ENCODE measurements at regions not wholly inside any gene's neighbourhood (a gene's known extent, or its start where the extent isn't known, plus 50 kb on each side); places are given as distances from the start of the nearest gene placed in this dataset.

DNA sequence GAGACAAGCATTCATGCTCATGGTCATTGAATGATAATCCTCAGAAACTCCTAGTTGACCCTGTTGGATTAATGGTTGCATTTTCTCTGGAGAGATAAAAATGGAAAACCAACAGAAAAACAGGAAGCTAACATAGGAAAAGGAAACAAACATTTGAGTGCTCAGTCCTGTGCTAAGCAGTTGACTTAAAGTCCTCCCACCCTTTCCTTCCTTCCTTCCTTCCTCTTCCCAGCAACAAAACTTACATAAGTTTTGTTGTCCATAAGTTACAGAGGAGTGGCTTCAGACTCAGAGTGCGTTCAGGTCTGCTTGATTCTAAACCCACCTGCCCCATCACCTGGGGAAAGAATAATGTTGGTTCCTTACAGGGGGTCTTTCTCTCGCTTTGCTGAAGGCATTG is 163.8 kb upstream of the RGMA start:
- Histone ChIP-seq H3K9ac (ENCODE audit: insufficient read length) (no peak overlapping the region), H3K36me3 (ENCODE audit: insufficient read depth, low read length) (no peaks in the 10 kb centered on the region), H3K4me3 (no peak overlapping the region), H3K9me3 (ENCODE audit: low read depth, low read length) (no peaks in the 10 kb centered on the region), H3K27ac (no peak overlapping the region)
- TF ChIP-seq FOXP2 (optimal IDR thresholded peaks at IDR 0.05; ENCODE audit: control extremely low read depth, extremely low read length, insufficient read depth) (no peak), EZH2 (IDR thresholded peaks at IDR 0.05) (no peak), POLR2AphosphoS5 (IDR thresholded peaks at IDR 0.05; ENCODE audit: borderline replicate concordance, low read depth, low read length) (no peak)
- DNase-seq (ENCODE audit: low read depth, low spot score), result no peak

DNA sequence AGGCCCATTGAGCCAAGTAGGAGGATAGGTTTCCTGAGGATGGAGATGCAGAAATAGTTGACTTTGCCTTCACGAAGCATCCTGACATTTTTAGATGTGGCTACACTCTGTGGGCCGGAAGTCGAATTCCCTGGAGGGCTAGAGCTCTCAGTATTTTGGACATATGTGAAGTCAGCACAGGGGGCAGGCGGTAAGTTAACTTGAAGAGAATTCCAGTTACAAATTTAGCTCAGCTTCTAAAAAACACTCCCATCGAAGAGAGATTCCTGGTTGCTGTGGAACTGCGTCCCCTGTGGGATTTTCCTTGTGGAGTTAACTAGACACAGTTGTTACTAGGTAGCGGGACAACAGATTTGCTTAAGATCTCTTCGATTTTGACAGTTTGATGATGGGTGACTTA is 161.9 kb upstream of the RGMA start:
- H3K9ac ChIP-seq (ENCODE audit: insufficient read length), result no peak overlapping the region
- no peaks in the 10 kb centered on the region for H3K36me3 ChIP-seq (ENCODE audit: insufficient read depth, low read length)
- H3K4me3 ChIP-seq, result no peak overlapping the region
- H3K9me3 ChIP-seq (ENCODE audit: low read depth, low read length), result no peaks in the 10 kb centered on the region
- DNase-seq (ENCODE audit: low read depth, low spot score), result no peak
- H3K27ac ChIP-seq, result no peak overlapping the region
- no peak for TF ChIP-seq EZH2 (IDR thresholded peaks at IDR 0.05)

DNA sequence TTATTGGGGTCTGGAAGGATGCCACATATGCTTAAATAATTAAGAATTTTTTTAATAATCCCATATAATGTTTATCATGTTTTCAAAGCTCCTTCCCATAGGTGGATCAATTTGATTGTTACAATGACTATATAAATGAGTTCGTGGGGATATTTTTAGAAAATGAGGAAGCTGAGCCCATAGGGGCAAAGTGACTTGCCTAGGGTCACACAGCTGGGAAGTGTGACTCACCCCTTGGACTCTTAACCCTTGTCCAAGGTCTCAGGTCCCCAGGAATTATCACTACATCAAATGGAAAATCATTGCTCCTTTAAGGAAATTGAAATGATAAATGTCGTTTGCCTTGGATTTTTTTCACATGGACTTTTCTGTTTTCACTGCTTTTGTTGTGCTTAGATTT is 161.2 kb upstream of the RGMA start:
- DNase-seq (ENCODE audit: low read depth, low spot score), result no peak
- Histone ChIP-seq H3K4me3 (no peak overlapping the region), H3K9me3 (ENCODE audit: low read depth, low read length) (no peaks in the 10 kb centered on the region), H3K27ac (no peak overlapping the region), H3K36me3 (ENCODE audit: insufficient read depth, low read length) (no peaks in the 10 kb centered on the region), H3K9ac (ENCODE audit: insufficient read length) (no peak overlapping the region)
- TF ChIP-seq EZH2 (IDR thresholded peaks at IDR 0.05), result no peak
- TF ChIP-seq FOXP2 (optimal IDR thresholded peaks at IDR 0.05; ENCODE audit: control extremely low read depth, extremely low read length, insufficient read depth), result no peak
- TF ChIP-seq POLR2AphosphoS5 (IDR thresholded peaks at IDR 0.05; ENCODE audit: borderline replicate concordance, low read depth, low read length), result no peak

DNA sequence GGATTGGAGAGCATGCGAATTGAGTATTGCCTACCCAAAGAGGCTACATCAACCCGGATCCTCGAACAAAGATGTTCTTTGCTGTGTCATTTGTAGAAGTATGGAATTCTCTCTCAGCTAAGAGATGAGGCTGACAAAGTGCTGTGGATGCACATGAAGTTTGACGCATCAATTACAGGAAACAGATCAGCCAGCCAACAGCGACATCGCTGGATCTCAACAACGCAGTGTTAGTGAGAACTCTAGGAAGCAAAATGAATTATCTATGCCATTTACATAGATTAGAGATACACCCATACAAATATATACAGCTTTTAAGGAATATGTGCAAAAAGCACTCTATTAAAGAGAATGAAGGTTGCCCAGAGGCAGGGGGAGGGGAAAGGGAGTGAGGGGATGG is 160.6 kb upstream of the RGMA start:
- Histone ChIP-seq H3K9ac (ENCODE audit: insufficient read length) (no peak overlapping the region), H3K36me3 (ENCODE audit: insufficient read depth, low read length) (no peaks in the 10 kb centered on the region), H3K9me3 (ENCODE audit: low read depth, low read length) (no peaks in the 10 kb centered on the region), H3K27ac (no peak overlapping the region), H3K4me3 (no peak overlapping the region)
- TF ChIP-seq POLR2AphosphoS5 (IDR thresholded peaks at IDR 0.05; ENCODE audit: borderline replicate concordance, low read depth, low read length), result no peak
- no peak for TF ChIP-seq FOXP2 (optimal IDR thresholded peaks at IDR 0.05; ENCODE audit: control extremely low read depth, extremely low read length, insufficient read depth)
- no peak for TF ChIP-seq EZH2 (IDR thresholded peaks at IDR 0.05)
- DNase-seq (ENCODE audit: low read depth, low spot score), result no peak

DNA sequence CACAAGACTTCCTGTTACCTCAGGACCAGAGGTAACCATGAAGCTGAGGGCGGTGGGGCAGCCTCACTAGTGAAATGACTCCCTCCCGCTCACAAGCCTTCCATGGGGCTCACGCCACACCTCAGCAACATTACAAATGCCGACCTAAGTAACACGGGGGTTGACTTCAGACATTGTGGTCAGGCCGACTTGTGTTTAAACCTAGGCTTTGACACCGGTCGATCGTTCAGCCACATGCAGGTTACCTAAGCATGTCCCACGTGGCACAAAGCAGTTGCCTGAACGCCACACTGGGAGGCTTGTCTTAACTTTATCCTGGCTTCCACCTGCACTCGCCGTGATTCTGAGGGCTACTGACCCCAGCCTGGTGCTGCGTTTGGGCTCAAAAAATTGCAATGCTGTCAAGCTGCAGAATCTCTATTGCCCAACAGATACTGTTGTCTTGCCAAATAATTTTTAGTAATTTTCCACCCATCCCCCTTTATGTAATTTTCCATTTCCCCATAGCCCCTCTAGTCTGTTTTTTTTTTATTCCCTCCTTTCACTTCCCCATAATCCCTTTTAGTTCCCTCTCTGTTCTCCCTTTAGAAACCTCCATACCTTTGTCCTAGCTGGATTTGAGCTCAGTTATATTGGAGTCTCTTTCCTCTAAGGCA is 158.6 kb upstream of the RGMA start:
- no peak for DNase-seq (ENCODE audit: low read depth, low spot score)
- no peak overlapping the region for H3K27ac ChIP-seq
- no peak overlapping the region for H3K9ac ChIP-seq (ENCODE audit: insufficient read length)

DNA sequence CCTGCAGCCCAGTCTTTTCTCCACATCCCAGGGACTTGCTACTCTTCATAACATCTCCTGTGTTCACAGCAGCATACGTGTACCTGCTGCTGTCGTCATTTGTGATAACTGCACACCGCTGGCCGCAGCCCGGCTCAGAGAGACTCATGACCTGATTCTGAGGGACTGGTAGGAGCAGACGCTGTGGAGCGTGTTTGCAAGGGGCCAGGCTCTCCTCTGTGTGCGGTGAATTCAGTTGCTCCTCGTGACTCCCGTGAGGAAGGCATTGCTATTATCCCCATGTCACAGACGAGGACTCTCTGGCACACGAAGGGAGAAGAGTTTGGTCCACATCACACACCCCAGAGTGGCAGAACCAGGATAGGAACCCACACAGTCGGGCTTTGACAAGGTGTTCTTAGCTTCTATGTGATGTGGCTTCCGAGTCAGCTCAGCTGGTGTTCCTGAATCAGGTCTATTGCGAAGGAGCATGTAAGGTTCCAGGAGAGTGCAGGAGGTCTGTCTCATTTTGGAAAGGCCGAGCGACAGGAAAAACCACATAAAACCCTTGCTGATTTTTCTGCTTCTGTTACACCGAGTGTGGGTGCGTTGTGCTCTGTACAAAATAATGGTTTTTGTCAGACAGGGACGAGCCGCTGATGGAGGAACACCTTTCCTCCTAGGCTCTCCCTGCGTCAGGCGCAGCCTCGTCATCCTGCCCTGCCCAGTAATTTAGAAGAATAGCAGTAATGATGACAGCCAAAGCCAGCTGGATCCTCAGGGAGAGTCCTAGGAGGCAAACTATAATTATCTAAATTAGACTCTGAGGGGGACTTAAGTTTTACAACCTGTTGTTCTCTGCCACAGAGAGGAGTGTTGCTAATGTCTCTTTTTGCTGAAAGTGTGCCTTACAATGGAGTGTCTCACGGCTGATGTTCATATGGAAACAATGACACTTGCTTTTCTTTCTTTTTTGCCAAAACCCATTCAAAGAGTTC is 157.5 kb upstream of the RGMA start:
- no peak overlapping the region for H3K27ac ChIP-seq
- TF ChIP-seq EZH2 (IDR thresholded peaks at IDR 0.05) (no peak), POLR2AphosphoS5 (IDR thresholded peaks at IDR 0.05; ENCODE audit: borderline replicate concordance, low read depth, low read length) (no peak), FOXP2 (optimal IDR thresholded peaks at IDR 0.05; ENCODE audit: control extremely low read depth, extremely low read length, insufficient read depth) (no peak)
- DNase-seq (ENCODE audit: low read depth, low spot score), result no peak

More for the DNA sequence above, 158.6 kb upstream of the RGMA start:
- Histone ChIP-seq H3K4me3 (no peak overlapping the region), H3K9me3 (ENCODE audit: low read depth, low read length) (no peaks in the 10 kb centered on the region), H3K36me3 (ENCODE audit: insufficient read depth, low read length) (no peaks in the 10 kb centered on the region)
- TF ChIP-seq EZH2 (IDR thresholded peaks at IDR 0.05), result no peak
- TF ChIP-seq FOXP2 (optimal IDR thresholded peaks at IDR 0.05; ENCODE audit: control extremely low read depth, extremely low read length, insufficient read depth), result no peak
- TF ChIP-seq POLR2AphosphoS5 (IDR thresholded peaks at IDR 0.05; ENCODE audit: borderline replicate concordance, low read depth, low read length), result no peak

GRCh38 chr15:93245661-93246042 is 156.6 kb upstream of the RGMA start:
- Histone ChIP-seq H3K27ac (no peak overlapping the region), H3K4me3 (no peak overlapping the region), H3K9me3 (ENCODE audit: low read depth, low read length) (no peaks in the 10 kb centered on the region), H3K9ac (ENCODE audit: insufficient read length) (no peak overlapping the region), H3K36me3 (ENCODE audit: insufficient read depth, low read length) (no peaks in the 10 kb centered on the region)
- no peak for DNase-seq (ENCODE audit: low read depth, low spot score)
- no peak for TF ChIP-seq EZH2 (IDR thresholded peaks at IDR 0.05)
- TF ChIP-seq POLR2AphosphoS5 (IDR thresholded peaks at IDR 0.05; ENCODE audit: borderline replicate concordance, low read depth, low read length), result no peak
- no peak for TF ChIP-seq FOXP2 (optimal IDR thresholded peaks at IDR 0.05; ENCODE audit: control extremely low read depth, extremely low read length, insufficient read depth)

More for the DNA sequence above, 157.5 kb upstream of the RGMA start:
- H3K9ac ChIP-seq (ENCODE audit: insufficient read length), result no peak overlapping the region
- no peaks in the 10 kb centered on the region for H3K36me3 ChIP-seq (ENCODE audit: insufficient read depth, low read length)
- H3K4me3 ChIP-seq, result no peak overlapping the region
- no peaks in the 10 kb centered on the region for H3K9me3 ChIP-seq (ENCODE audit: low read depth, low read length)

GRCh38 chr15:93244696-93245660 is 156.0 kb upstream of the RGMA start:
- DNase-seq (ENCODE audit: low read depth, low spot score), result no peak
- no peaks in the 10 kb centered on the region for H3K9me3 ChIP-seq (ENCODE audit: low read depth, low read length)
- H3K27ac ChIP-seq, result no peak overlapping the region
- no peaks in the 10 kb centered on the region for H3K36me3 ChIP-seq (ENCODE audit: insufficient read depth, low read length)
- TF ChIP-seq EZH2 (IDR thresholded peaks at IDR 0.05), result no peak
- TF ChIP-seq FOXP2 (optimal IDR thresholded peaks at IDR 0.05; ENCODE audit: control extremely low read depth, extremely low read length, insufficient read depth), result no peak
- TF ChIP-seq POLR2AphosphoS5 (IDR thresholded peaks at IDR 0.05; ENCODE audit: borderline replicate concordance, low read depth, low read length), result no peak
- H3K9ac ChIP-seq (ENCODE audit: insufficient read length), result no peak overlapping the region
- H3K4me3 ChIP-seq, result no peak overlapping the region

Measured in SK-N-MC (cell line).